PC-9 (cell line): ENCODE measurements at regions not wholly inside any gene's neighbourhood (a gene's known extent, or its start where the extent isn't known, plus 50 kb on each side); places are given as distances from the start of the nearest gene placed in this dataset.

ENCODE experiments used
- BruUV-seq: library from RNA; stranded (reverse); fragments of 400-500 nt; replicated peaks from 2 replicates; lab custom pipeline; 2021; lab: Mats Ljungman, UMichigan
- CTCF ChIA-PET: fragments of 300-600 bp; sonication (Branson Sonifier 250); formaldehyde crosslinking; loops from one replicate; lab custom pipeline; 2022; ENCODE audit warnings: antibody characterized with exemption; lab: Charles Lee
- POLR2A ChIA-PET: fragments of 300-600 bp; sonication (Branson Sonifier 250); formaldehyde crosslinking; loops from one replicate; lab custom pipeline; 2022; ENCODE audit warnings: antibody characterized with exemption; ENCODE audit not compliant: unreplicated experiment; lab: Charles Lee
- DNase-seq, 2 experiments: peaks; one replicate each; pipeline versions ENCODE4 v3.0.0 to v3.0.0-alpha.2; 2015 to 2022; ENCODE audit warnings: mixed read lengths in 1 of 2
- H2AFZ ChIP-seq: fragments of 200-600 bp; sonication (generic); 2 replicates; pipeline ENCODE4 v1.8.1; 2017; ENCODE audit warnings: antibody characterized with exemption
- H3F3A ChIP-seq: fragments of 200-600 bp; sonication (generic); 2 replicates; pipeline ENCODE4 v1.8.1; 2017; ENCODE audit warnings: antibody characterized with exemption, mild to moderate bottlenecking, low read depth; ENCODE audit not compliant: insufficient read depth
- H3K27ac ChIP-seq: fragments of 200-600 bp; sonication (generic); 2 replicates; pipeline ENCODE4 v1.6.1; 2016; ENCODE audit warnings: mixed run types
- H3K27me3 ChIP-seq: fragments of 200-600 bp; sonication (generic); 2 replicates; pipeline ENCODE4 v1.6.1; 2016; ENCODE audit warnings: low read depth, mixed run types; ENCODE audit not compliant: insufficient read depth
- H3K36me3 ChIP-seq: fragments of 200-600 bp; sonication (generic); 2 replicates; pipeline ENCODE4 v1.6.1; 2016; ENCODE audit warnings: low read depth, mixed run types
- H3K4me1 ChIP-seq: fragments of 200-600 bp; sonication (generic); replicated peaks from 2 replicates; pipeline ENCODE4 v1.6.1; 2016; ENCODE audit warnings: mixed run types; ENCODE audit not compliant: insufficient read depth
- H3K4me2 ChIP-seq: fragments of 200-600 bp; sonication (generic); 2 replicates; pipeline ENCODE4 v1.6.1; 2017; ENCODE audit warnings: mixed run types
- H3K4me3 ChIP-seq: fragments of 200-600 bp; sonication (generic); 2 replicates; pipeline ENCODE4 v1.6.1; 2016; ENCODE audit warnings: mixed run types
- H3K79me2 ChIP-seq: fragments of 200-600 bp; sonication (generic); 2 replicates; pipeline ENCODE4 v1.6.1; 2017; ENCODE audit warnings: low read depth, mixed run types
- H3K9me2 ChIP-seq: fragments of 200-600 bp; sonication (generic); 2 replicates; pipeline ENCODE4 v1.8.1; 2017; ENCODE audit warnings: mild to moderate bottlenecking; ENCODE audit not compliant: insufficient read depth
- H3K9me3 ChIP-seq: fragments of 200-600 bp; sonication (generic); 2 replicates; pipeline ENCODE4 v1.8.1; 2016; ENCODE audit warnings: low read depth; ENCODE audit not compliant: insufficient read depth
- H4K20me1 ChIP-seq: fragments of 200-600 bp; sonication (generic); 2 replicates; pipeline ENCODE4 v1.8.1; 2017; ENCODE audit not compliant: insufficient read depth
- CTCF ChIP-seq: fragments of 200-600 bp; sonication (generic); conservative IDR thresholded peaks from 2 replicates; pipeline ENCODE4 v1.6.1; 2017; ENCODE audit warnings: mixed run types, antibody characterized with exemption, mild to moderate bottlenecking, moderate library complexity
- EZH2 ChIP-seq: fragments of 200-600 bp; sonication (generic); IDR thresholded peaks from 2 replicates; pipeline ENCODE4 v1.8.0; 2017; ENCODE audit warnings: antibody characterized with exemption, low read depth
- intact Hi-C: fragments of 100-400 bp; cut with micrococcal nuclease; formaldehyde crosslinking; loops from one replicate; pipeline ENCODE4 v1.10.0; 2022; ENCODE audit not compliant: unreplicated experiment

GRCh38 chr12:104846056-104846767, 111.9 kb downstream of the SLC41A2 start:
- Histone ChIP-seq H3K4me2 (no peak overlapping the region), H3K36me3 (no peaks in the 10 kb centered on the region), H3K27me3 (no peaks in the 10 kb centered on the region), H4K20me1 (no peaks in the 10 kb centered on the region), H3K9me2 (no peaks in the 10 kb centered on the region), H2AFZ (no peak overlapping the region), H3K4me1 (no peaks in the 10 kb centered on the region), H3K9me3 (no peaks in the 10 kb centered on the region), H3F3A (no peaks in the 10 kb centered on the region), H3K27ac (no peak overlapping the region), H3K4me3 (no peak overlapping the region), H3K79me2 (no peaks in the 10 kb centered on the region)
- DNase-seq: no peak
- no TSS peak for BruUV-seq
- POLR2A ChIA-PET: no interaction called here
- CTCF ChIA-PET: no interaction called here
- TF ChIP-seq CTCF (no peak), EZH2 (no peak)
- intact Hi-C loops: no loop called here

- TF ChIP-seq CTCF (no peak), EZH2 (no peak)
- no TSS peak for BruUV-seq
- H3F3A ChIP-seq: no peaks in the 10 kb centered on the region
- H3K36me3 ChIP-seq: no peaks in the 10 kb centered on the region
- no peaks in the 10 kb centered on the region for H4K20me1 ChIP-seq
- DNase-seq: no peak
- no peak overlapping the region for H3K4me3 ChIP-seq
- H3K4me1 ChIP-seq: no peaks in the 10 kb centered on the region
- ChIA-PET POLR2A (no interaction called here), CTCF (no interaction called here)
- H3K4me2 ChIP-seq: no peak overlapping the region
- no peaks in the 10 kb centered on the region for H3K9me2 ChIP-seq
- no peaks in the 10 kb centered on the region for H3K27me3 ChIP-seq
- H3K27ac ChIP-seq: no peak overlapping the region
- no peaks in the 10 kb centered on the region for H3K79me2 ChIP-seq
- H3K9me3 ChIP-seq: no peaks in the 10 kb centered on the region
- intact Hi-C loops: no loop called here
- no peak overlapping the region for H2AFZ ChIP-seq
Measured at GRCh38 chr12:104844123-104844522, 114.0 kb downstream of the SLC41A2 start.

- POLR2A ChIA-PET: no interaction called here
- TF ChIP-seq EZH2 (no peak), CTCF (no peak)
- H3F3A ChIP-seq: no peaks in the 10 kb centered on the region
- no peak overlapping the region for H3K4me2 ChIP-seq
- H3K9me3 ChIP-seq: no peaks in the 10 kb centered on the region
- no peak for DNase-seq
- no TSS peak for BruUV-seq
- no peaks in the 10 kb centered on the region for H3K79me2 ChIP-seq
- peaks cover 3% of the 10 kb centered on the region; the same call in 1 of the 2 replicates for H3K9me2 ChIP-seq
- CTCF ChIA-PET: no interaction called here
- no peak overlapping the region for H3K4me3 ChIP-seq
- intact Hi-C loops: no loop called here
- H4K20me1 ChIP-seq: no peaks in the 10 kb centered on the region
- no peak overlapping the region for H3K27ac ChIP-seq
- no peaks in the 10 kb centered on the region for H3K27me3 ChIP-seq
- H3K36me3 ChIP-seq: no peaks in the 10 kb centered on the region
- no peaks in the 10 kb centered on the region for H3K4me1 ChIP-seq
- no peak overlapping the region for H2AFZ ChIP-seq
Measured at GRCh38 chr12:104840262-104840661, 117.8 kb downstream of the SLC41A2 start.
